ENCODE measurements at regions not wholly inside any gene's neighbourhood (a gene's known extent, or its start where the extent isn't known, plus 50 kb on each side); places are given as distances from the start of the nearest gene placed in this dataset.
A peak's percentile ranks its signal among the peaks of the same experiment; 100 is the strongest.

DNA sequence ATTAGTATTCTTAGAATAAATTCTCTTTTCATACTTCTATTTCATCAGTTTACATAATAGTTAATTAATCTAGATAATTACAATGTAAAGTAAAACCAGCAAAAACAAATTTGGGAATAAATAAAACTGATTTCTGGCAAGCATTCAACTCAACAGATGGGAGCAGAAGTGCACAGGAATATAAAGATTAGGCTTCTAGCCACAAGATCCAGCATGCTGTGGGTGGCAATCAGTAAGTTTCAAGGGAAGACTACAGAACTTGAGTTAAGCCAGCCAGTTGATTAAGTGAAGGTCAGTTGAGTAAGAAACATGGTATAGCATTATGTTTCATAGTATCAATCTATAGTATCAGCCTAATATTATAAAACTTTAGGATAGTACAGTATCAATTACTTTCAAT, 324.2 kb upstream of the AADAT start:
- FAIRE-seq (no peak), DNase-seq (ENCODE audit: insufficient read length, low spot score) (no peak)
- TF ChIP-seq POU2F2 (IDR thresholded peaks at IDR 0.05; ENCODE audit: low read depth, low read length) (no peak), POLR2AphosphoS5 (IDR thresholded peaks at IDR 0.05; ENCODE audit: low read depth, low read length) (no peak), SPI1 (IDR thresholded peaks at IDR 0.05; ENCODE audit: low read depth, low read length) (no peak), POLR2A (IDR thresholded peaks at IDR 0.05; ENCODE audit: low read depth, low read length) (no peak), PAX5 (IDR thresholded peaks at IDR 0.05; ENCODE audit: insufficient read depth, low read length, severe bottlenecking) (no peak), TAF1 (IDR thresholded peaks at IDR 0.05; ENCODE audit: low read depth, low read length) (no peak)

DNA sequence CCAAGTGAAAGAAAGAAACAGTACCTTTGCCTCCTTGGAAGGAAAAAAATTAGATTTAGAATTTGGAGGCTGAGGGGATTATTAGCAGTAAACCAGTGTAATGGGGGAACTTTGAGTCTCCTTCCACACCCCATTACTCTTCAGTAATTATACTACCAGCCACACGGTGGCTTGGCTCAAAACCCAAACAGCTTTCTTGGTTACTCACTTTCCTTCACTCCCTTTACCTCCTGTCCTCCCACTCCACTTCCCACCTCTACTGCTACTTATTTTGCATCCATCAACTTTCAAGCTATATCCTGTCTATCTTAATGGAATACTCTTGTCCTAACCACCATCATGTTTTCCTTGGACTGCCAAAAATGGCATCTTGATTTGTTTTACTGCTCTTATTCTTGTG, 310.6 kb upstream of the AADAT start:
- DNase-seq (ENCODE audit: insufficient read length, low spot score) = no peak
- FAIRE-seq = no peak
- no peak for TF ChIP-seq POU2F2 (IDR thresholded peaks at IDR 0.05; ENCODE audit: low read depth, low read length)
- TF ChIP-seq POLR2A (IDR thresholded peaks at IDR 0.05; ENCODE audit: low read depth, low read length) = no peak
- TF ChIP-seq SPI1 (IDR thresholded peaks at IDR 0.05; ENCODE audit: low read depth, low read length) = no peak
- no peak for TF ChIP-seq PAX5 (IDR thresholded peaks at IDR 0.05; ENCODE audit: insufficient read depth, low read length, severe bottlenecking)
- TF ChIP-seq POLR2AphosphoS5 (IDR thresholded peaks at IDR 0.05; ENCODE audit: low read depth, low read length) = no peak

DNA sequence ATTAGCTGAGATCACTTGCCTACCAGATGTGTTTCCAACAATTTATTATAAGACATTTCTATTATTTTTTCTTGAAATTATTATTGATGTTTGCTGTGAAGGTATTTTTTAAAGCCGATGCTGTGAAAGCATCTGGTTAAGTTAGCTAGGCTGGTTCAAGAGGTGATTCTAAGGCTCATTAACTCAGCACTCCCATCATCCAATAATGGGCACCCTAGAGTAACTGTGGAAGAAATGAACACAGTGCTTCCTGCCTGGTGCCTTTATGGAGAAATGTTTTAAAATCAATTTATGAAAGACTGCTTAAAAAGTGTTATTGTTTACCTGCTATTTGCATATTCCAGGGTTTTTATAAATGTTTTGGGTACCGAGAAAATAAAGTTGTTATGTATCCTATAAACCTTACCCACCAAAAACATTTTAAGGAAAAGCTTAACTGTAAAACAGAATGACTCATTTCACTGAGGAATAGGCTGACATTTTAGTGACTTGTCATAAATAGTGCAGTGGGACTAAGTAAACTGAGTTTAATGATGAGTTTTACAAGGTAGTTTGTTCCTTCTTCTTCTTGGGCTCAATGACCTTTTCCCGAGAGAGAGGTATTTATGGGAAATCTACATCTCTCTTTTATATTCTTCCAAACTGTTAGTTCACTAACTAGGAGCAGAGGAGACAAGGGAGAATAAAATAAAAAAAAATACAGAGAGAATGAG, 310.0 kb upstream of the AADAT start:
- DNase-seq (ENCODE audit: insufficient read length, low spot score) (no peak), FAIRE-seq (no peak)
- no peak for TF ChIP-seq POU2F2 (IDR thresholded peaks at IDR 0.05; ENCODE audit: low read depth, low read length)

DNA sequence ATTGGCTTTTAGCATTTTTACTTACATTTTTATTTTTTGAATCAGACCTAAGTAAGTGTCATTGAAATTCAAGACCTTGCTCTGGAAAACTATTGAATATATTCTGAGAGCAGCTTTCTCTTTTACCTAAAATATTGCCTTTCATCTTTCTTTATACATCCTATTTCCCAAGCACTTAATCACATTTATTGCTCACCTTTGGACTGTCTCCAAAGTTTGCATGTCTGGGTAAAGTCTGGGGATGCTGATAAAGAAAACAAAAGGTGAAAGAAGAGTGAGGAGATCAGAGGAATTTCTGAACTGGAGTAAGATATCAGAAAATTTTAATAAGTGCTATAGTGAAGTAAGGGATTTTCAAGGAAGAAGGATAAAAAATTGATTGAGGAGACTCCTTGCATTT, 308.5 kb upstream of the AADAT start:
- DNase-seq (ENCODE audit: insufficient read length, low spot score) = no peak
- TF ChIP-seq PAX5 (IDR thresholded peaks at IDR 0.05; ENCODE audit: insufficient read depth, low read length, severe bottlenecking) = no peak
- TF ChIP-seq POLR2AphosphoS5 (IDR thresholded peaks at IDR 0.05; ENCODE audit: low read depth, low read length) = no peak
- TF ChIP-seq POLR2A (IDR thresholded peaks at IDR 0.05; ENCODE audit: low read depth, low read length) = no peak
- no peak for TF ChIP-seq TAF1 (IDR thresholded peaks at IDR 0.05; ENCODE audit: low read depth, low read length)
- TF ChIP-seq SPI1 (IDR thresholded peaks at IDR 0.05; ENCODE audit: low read depth, low read length) = no peak
- FAIRE-seq = no peak

DNA sequence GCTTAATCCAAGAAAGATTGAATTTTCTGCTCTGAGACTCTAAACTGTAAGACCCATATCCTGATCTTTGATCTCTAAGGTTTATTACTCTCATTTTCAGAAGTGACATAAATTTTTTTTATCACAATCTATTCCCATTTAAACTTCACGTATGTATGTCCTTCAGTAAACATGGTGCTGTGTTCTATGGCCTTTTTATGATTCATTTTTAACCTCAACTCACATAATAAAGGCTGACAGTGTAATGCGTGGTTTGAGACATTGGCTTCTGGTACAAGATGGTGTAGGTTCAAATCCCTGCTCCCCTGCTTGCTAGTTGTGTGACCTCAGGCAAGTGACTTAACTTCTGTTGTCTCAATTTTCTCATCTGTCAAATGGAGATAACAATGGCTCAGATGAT, 306.0 kb upstream of the AADAT start:
- FAIRE-seq = no peak
- DNase-seq (ENCODE audit: insufficient read length, low spot score) = no peak
- no peak for TF ChIP-seq SPI1 (IDR thresholded peaks at IDR 0.05; ENCODE audit: low read depth, low read length)
- no peak for TF ChIP-seq TAF1 (IDR thresholded peaks at IDR 0.05; ENCODE audit: low read depth, low read length)
- TF ChIP-seq POLR2AphosphoS5 (IDR thresholded peaks at IDR 0.05; ENCODE audit: low read depth, low read length) = no peak
- TF ChIP-seq POU2F2 (IDR thresholded peaks at IDR 0.05; ENCODE audit: low read depth, low read length) = no peak
- TF ChIP-seq POLR2A (IDR thresholded peaks at IDR 0.05; ENCODE audit: low read depth, low read length) = no peak
- TF ChIP-seq PAX5 (IDR thresholded peaks at IDR 0.05; ENCODE audit: insufficient read depth, low read length, severe bottlenecking) = no peak

DNA sequence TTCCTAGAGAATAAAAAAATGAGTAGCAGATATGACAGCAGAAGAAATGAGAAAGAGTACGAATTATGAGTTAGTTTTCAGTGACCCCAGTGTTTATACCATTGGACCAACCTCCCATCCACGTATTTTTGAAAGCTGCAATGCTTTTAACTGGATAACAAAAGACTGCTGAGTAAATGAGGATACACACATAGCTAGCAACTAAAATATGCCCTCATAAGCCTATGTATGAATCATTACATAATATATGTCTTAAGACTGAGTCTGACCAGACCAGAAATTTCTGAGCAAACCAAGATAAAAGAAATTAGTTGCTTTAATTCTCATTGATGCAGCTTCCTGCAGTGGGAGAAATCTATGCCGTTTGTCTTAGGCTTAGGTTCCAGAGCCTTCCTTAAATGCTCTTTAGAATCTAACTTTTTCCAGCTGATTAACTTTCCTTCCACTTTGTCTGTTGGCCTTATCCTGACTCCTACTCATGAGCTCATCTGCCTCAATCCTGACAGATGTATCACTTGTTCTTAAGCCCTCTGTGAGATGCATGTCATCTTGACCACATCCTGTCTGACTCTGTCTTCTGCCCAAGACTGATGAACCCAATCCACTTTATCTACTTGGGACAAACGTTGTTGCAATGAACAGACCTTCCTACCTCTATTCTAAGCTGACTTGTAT, 301.4 kb upstream of the AADAT start:
- TF ChIP-seq SPI1 (IDR thresholded peaks at IDR 0.05; ENCODE audit: low read depth, low read length) = no peak
- TF ChIP-seq TAF1 (IDR thresholded peaks at IDR 0.05; ENCODE audit: low read depth, low read length) = no peak
- FAIRE-seq (peak; percentile 31), DNase-seq (ENCODE audit: insufficient read length, low spot score) (no peak)

- FAIRE-seq (no peak), DNase-seq (ENCODE audit: insufficient read length, low spot score) (no peak)
- no peak for TF ChIP-seq POLR2A (IDR thresholded peaks at IDR 0.05; ENCODE audit: low read depth, low read length)
- TF ChIP-seq PAX5 (IDR thresholded peaks at IDR 0.05; ENCODE audit: insufficient read depth, low read length, severe bottlenecking) = no peak
- TF ChIP-seq POU2F2 (IDR thresholded peaks at IDR 0.05; ENCODE audit: low read depth, low read length) = no peak
Observed at GRCh38 chr4:170389411-170389810, 299.7 kb upstream of the AADAT start.

- no peak for DNase-seq (ENCODE audit: insufficient read length, low spot score)
- TF ChIP-seq POLR2A (IDR thresholded peaks at IDR 0.05; ENCODE audit: low read depth, low read length) (no peak), POLR2AphosphoS5 (IDR thresholded peaks at IDR 0.05; ENCODE audit: low read depth, low read length) (no peak), PAX5 (IDR thresholded peaks at IDR 0.05; ENCODE audit: insufficient read depth, low read length, severe bottlenecking) (no peak), POU2F2 (IDR thresholded peaks at IDR 0.05; ENCODE audit: low read depth, low read length) (no peak), TAF1 (IDR thresholded peaks at IDR 0.05; ENCODE audit: low read depth, low read length) (no peak), SPI1 (IDR thresholded peaks at IDR 0.05; ENCODE audit: low read depth, low read length) (no peak)
- no peak for FAIRE-seq
Observed at GRCh38 chr4:170388255-170388654, 298.5 kb upstream of the AADAT start.

DNA sequence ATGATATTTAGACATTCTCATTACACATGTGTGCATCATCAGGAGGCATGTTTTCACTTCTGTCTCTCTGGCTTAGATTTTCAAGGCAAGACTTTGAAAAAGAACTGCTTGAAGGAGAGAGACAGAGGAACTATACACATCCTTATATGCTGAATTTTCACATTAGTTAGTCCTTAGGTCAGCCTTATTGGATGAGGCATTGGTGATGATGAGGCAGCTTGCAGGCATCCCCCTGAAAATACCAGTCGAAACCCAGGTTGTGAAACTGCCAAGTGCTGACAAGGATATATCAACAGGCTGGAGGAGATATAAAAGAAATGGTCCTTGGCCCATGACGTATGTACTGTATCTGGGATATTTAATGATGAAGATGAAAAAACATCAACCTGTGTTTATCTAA, 297.2 kb upstream of the AADAT start:
- FAIRE-seq (no peak), DNase-seq (ENCODE audit: insufficient read length, low spot score) (no peak)
- TF ChIP-seq POLR2AphosphoS5 (IDR thresholded peaks at IDR 0.05; ENCODE audit: low read depth, low read length) = no peak
- TF ChIP-seq PAX5 (IDR thresholded peaks at IDR 0.05; ENCODE audit: insufficient read depth, low read length, severe bottlenecking) = no peak
- no peak for TF ChIP-seq POLR2A (IDR thresholded peaks at IDR 0.05; ENCODE audit: low read depth, low read length)
- no peak for TF ChIP-seq POU2F2 (IDR thresholded peaks at IDR 0.05; ENCODE audit: low read depth, low read length)

GRCh38 chr4:170386511-170386910, 296.8 kb upstream of the AADAT start:
- DNase-seq (ENCODE audit: insufficient read length, low spot score) = no peak
- no peak for FAIRE-seq
- TF ChIP-seq POLR2A (IDR thresholded peaks at IDR 0.05; ENCODE audit: low read depth, low read length) (no peak), POU2F2 (IDR thresholded peaks at IDR 0.05; ENCODE audit: low read depth, low read length) (no peak)

Data from GM12891 (cell line).